HEK293T (cell line): ENCODE measurements at regions not wholly inside any gene's neighbourhood (a gene's known extent, or its start where the extent isn't known, plus 50 kb on each side); places are given as distances from the start of the nearest gene placed in this dataset.

Source experiments
- CTCF ChIA-PET: fragments of 350-600 bp; formaldehyde crosslinking; extraction: SDS; loops from one replicate; lab custom pipeline; 2021; ENCODE audit warnings: antibody characterized with exemption, inconsistent platforms; lab: Yijun Ruan, JAX
- POLR2A ChIA-PET: fragments of 350-600 bp; formaldehyde crosslinking; extraction: SDS; loops from one replicate; lab custom pipeline; 2020; ENCODE audit warnings: antibody characterized with exemption, inconsistent platforms; lab: Yijun Ruan, JAX
- DNase-seq: peaks from one replicate; pipeline ENCODE4 v3.0.0; 2012; ENCODE audit warnings: mixed read lengths; ENCODE audit errors: extremely low spot score
- ARNT ChIP-seq: fragments of 450-650 bp; IDR thresholded peaks from 2 replicates; pipeline ENCODE4 v1.6.1; 2017; ENCODE audit warnings: mild to moderate bottlenecking
- BHLHE40 ChIP-seq: fragments of 450-650 bp; IDR thresholded peaks from 2 replicates; pipeline ENCODE4 v1.6.1; 2016; ENCODE audit warnings: mild to moderate bottlenecking, moderate library complexity, borderline replicate concordance
- CTBP1 ChIP-seq: fragments of 450-650 bp; IDR thresholded peaks from 2 replicates; pipeline ENCODE4 v1.6.1; 2016; ENCODE audit warnings: borderline replicate concordance
- ELF4 ChIP-seq: fragments of 450-650 bp; IDR thresholded peaks from 2 replicates; pipeline ENCODE4 v1.6.1; 2017; ENCODE audit warnings: antibody characterized with exemption
- FOXA1 ChIP-seq: fragments of 450-650 bp; IDR thresholded peaks from 2 replicates; pipeline ENCODE4 v1.6.1; 2016; ENCODE audit warnings: mild to moderate bottlenecking
- FOXK2 ChIP-seq: fragments of 450-650 bp; IDR thresholded peaks from 2 replicates; pipeline ENCODE4 v1.6.1; 2016; ENCODE audit warnings: mild to moderate bottlenecking
- FOXM1 ChIP-seq: fragments of 450-650 bp; IDR thresholded peaks from 2 replicates; pipeline ENCODE4 v1.6.1; 2017; ENCODE audit warnings: mild to moderate bottlenecking, borderline replicate concordance
- HDGF ChIP-seq: fragments of 450-650 bp; IDR thresholded peaks from 2 replicates; pipeline ENCODE4 v1.6.1; 2017; ENCODE audit warnings: antibody characterized with exemption, borderline replicate concordance
- L3MBTL2 ChIP-seq: fragments of 450-650 bp; conservative IDR thresholded peaks from 2 replicates; pipeline ENCODE4 v1.6.1; 2016; ENCODE audit warnings: mild to moderate bottlenecking
- LEF1 ChIP-seq: fragments of 450-650 bp; IDR thresholded peaks from 2 replicates; pipeline ENCODE4 v1.6.1; 2017; ENCODE audit warnings: mild to moderate bottlenecking, borderline replicate concordance
- NFRKB ChIP-seq: fragments of 450-650 bp; IDR thresholded peaks from 2 replicates; pipeline ENCODE4 v1.6.1; 2016; ENCODE audit warnings: mild to moderate bottlenecking, moderate library complexity
- PKNOX1 ChIP-seq: fragments of 450-650 bp; IDR thresholded peaks from 2 replicates; pipeline ENCODE4 v1.6.1; 2016
- SP1 ChIP-seq: fragments of 450-650 bp; IDR thresholded peaks from 2 replicates; pipeline ENCODE4 v1.6.1; 2017
- SUZ12 ChIP-seq: fragments of 450-650 bp; IDR thresholded peaks from 2 replicates; pipeline ENCODE4 v1.6.1; 2016; ENCODE audit warnings: mild to moderate bottlenecking
- TARDBP ChIP-seq: fragments of 450-650 bp; IDR thresholded peaks from 2 replicates; pipeline ENCODE4 v1.6.1; 2016
- ZNF384 ChIP-seq: fragments of 450-650 bp; IDR thresholded peaks from 2 replicates; pipeline ENCODE4 v1.6.1; 2016

GRCh38 chr9:107928701-107929371 is 439.3 kb upstream of the KLF4 start:
- no peak for DNase-seq
- POLR2A ChIA-PET: no interaction called here
- CTCF ChIA-PET: no interaction called here
- TF ChIP-seq FOXM1: no peak
- TF ChIP-seq PKNOX1: no peak
- no peak for TF ChIP-seq FOXA1
- no peak for TF ChIP-seq HDGF
- no peak for TF ChIP-seq ZNF384

- POLR2A ChIA-PET: no interaction called here
- CTCF ChIA-PET: interaction anchor here (0.6 kb wide), 1 partner anchor 68 kb away, joined by 3 read pairs; no protein-coding TSS in a partner anchor
- TF ChIP-seq FOXA1: no peak
- TF ChIP-seq SP1: no peak
- no peak for TF ChIP-seq FOXK2
- TF ChIP-seq ELF4: no peak
- no peak for TF ChIP-seq PKNOX1
- no peak for TF ChIP-seq LEF1
- TF ChIP-seq L3MBTL2: no peak
- no peak for TF ChIP-seq ZNF384
- TF ChIP-seq NFRKB: no peak
- TF ChIP-seq SUZ12: no peak
- no peak for TF ChIP-seq BHLHE40
- TF ChIP-seq ARNT: no peak
- no peak for TF ChIP-seq FOXM1
- no peak for TF ChIP-seq TARDBP
- TF ChIP-seq CTBP1: no peak
- no peak for TF ChIP-seq HDGF
Measured at GRCh38 chr9:107927276-107927675, 437.7 kb upstream of the KLF4 start.

GRCh38 chr9:107925749-107926297 is 436.3 kb upstream of the KLF4 start:
- CTCF ChIA-PET: no interaction called here
- TF ChIP-seq PKNOX1 (no peak), SP1 (no peak), ARNT (no peak), FOXA1 (no peak), L3MBTL2 (no peak), BHLHE40 (no peak), ELF4 (no peak)
- no peak for DNase-seq
- POLR2A ChIA-PET: no interaction called here

More at GRCh38 chr9:107927276-107927675, 437.7 kb upstream of the KLF4 start:
- no peak for DNase-seq

GRCh38 chr9:107922260-107922659 is 432.7 kb upstream of the KLF4 start:
- ChIA-PET CTCF (no interaction called here), POLR2A (no interaction called here)
- no peak for DNase-seq
- TF ChIP-seq FOXK2 (no peak), SP1 (no peak)

- CTCF ChIA-PET: no interaction called here
- POLR2A ChIA-PET: no interaction called here
- no peak for DNase-seq
- no peak for TF ChIP-seq L3MBTL2
- no peak for TF ChIP-seq HDGF
- TF ChIP-seq FOXA1: no peak
- no peak for TF ChIP-seq TARDBP
- no peak for TF ChIP-seq ZNF384
- no peak for TF ChIP-seq NFRKB
- TF ChIP-seq CTBP1: no peak
- no peak for TF ChIP-seq ARNT
- TF ChIP-seq PKNOX1: no peak
- no peak for TF ChIP-seq FOXK2
- no peak for TF ChIP-seq LEF1
- TF ChIP-seq SUZ12: no peak
- TF ChIP-seq BHLHE40: no peak
- TF ChIP-seq FOXM1: no peak
- TF ChIP-seq SP1: no peak
- no peak for TF ChIP-seq ELF4
Measured at GRCh38 chr9:107919263-107919662, 429.7 kb upstream of the KLF4 start.

GRCh38 chr9:107918749-107919148 is 429.2 kb upstream of the KLF4 start:
- TF ChIP-seq ELF4: no peak
- TF ChIP-seq NFRKB: no peak
- no peak for TF ChIP-seq ARNT
- no peak for TF ChIP-seq TARDBP
- no peak for TF ChIP-seq FOXK2
- TF ChIP-seq SUZ12: no peak
- POLR2A ChIA-PET: no interaction called here
- CTCF ChIA-PET: no interaction called here
- no peak for DNase-seq
